Gastrocnemius medialis (tissue), 4 donors: ENCODE measurements at regions not wholly inside any gene's neighbourhood (a gene's known extent, or its start where the extent isn't known, plus 50 kb on each side); places are given as distances from the start of the nearest gene placed in this dataset.

Experiments
- POLR2A ChIP-seq, 2 donors: fragments of 450-650 bp; IDR thresholded peaks; one replicate each; pipeline ENCODE4 v1.6.1; 2017; ENCODE audit warnings: antibody characterized with exemption in 2 of 2, mild to moderate bottlenecking in 2 of 2, moderate library complexity in 2 of 2
- TF ChIP-seq, protein P1 (sequence below), 5 experiments: fragments of 450-650 bp in 3 of 5; fragments of 200-600 bp in 2 of 5; sonication (generic) in 2 of 5; IDR thresholded peaks in 4 of 5; conservative IDR thresholded peaks in 1 of 5; 1 replicate in 4 of 5; 2 replicates in 1 of 5; pipeline ENCODE4 v1.5.1; 2016 to 2019; ENCODE audit warnings: antibody characterized with exemption in 5 of 5, mild to moderate bottlenecking in 3 of 5, moderate library complexity in 3 of 5

DNA sequence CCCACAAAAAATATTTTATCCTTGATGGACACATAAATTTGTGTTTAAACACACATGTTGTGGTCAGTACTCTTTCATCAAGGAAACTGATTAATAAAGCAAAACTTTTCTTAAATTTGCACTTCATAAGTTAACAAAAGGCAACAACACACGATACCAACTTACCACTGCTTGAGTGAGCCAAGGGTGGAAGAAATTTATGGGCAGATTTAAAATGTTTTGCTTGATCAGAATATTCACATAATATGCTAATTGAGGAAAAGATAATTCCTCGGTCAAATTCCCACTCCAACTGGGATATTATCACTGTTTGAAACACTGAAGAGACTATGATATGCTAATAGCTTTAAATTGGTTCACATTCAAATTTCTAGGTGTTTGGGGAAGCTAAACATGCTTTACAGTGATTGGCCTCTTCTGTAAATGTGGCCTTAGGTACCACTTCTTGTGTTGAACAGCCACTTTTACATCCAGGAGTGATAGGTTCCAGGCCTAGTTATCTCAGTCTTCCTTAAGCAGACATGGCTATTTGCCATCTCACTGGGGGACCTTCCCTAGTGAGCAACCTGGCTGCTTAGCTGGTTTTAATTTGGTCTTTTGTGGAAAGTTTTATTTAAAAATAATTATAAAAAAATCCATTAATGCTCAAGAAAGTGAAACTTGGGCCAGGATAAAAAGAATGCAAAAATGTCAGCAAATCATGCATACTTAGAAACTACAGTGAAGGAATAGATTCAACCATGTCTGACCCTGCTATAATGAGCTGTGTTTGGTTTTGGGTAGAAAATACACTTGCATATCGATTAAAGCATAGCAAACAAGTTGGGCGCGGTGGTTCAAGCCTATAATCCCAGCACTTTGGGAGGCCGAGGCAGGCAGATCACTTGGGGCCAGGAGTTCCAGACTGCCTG, 221.2 kb upstream of the MAP3K7 start:
- TF ChIP-seq, protein P1, sequence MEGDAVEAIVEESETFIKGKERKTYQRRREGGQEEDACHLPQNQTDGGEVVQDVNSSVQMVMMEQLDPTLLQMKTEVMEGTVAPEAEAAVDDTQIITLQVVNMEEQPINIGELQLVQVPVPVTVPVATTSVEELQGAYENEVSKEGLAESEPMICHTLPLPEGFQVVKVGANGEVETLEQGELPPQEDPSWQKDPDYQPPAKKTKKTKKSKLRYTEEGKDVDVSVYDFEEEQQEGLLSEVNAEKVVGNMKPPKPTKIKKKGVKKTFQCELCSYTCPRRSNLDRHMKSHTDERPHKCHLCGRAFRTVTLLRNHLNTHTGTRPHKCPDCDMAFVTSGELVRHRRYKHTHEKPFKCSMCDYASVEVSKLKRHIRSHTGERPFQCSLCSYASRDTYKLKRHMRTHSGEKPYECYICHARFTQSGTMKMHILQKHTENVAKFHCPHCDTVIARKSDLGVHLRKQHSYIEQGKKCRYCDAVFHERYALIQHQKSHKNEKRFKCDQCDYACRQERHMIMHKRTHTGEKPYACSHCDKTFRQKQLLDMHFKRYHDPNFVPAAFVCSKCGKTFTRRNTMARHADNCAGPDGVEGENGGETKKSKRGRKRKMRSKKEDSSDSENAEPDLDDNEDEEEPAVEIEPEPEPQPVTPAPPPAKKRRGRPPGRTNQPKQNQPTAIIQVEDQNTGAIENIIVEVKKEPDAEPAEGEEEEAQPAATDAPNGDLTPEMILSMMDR (IDR thresholded peaks at IDR 0.05 in 4 of 5, conservative IDR thresholded peaks at IDR 0.05 in 1 of 5), result no peak
- TF ChIP-seq POLR2A (IDR thresholded peaks at IDR 0.05), result no peak
